IMR-90 (cell line): ENCODE measurements at regions not wholly inside any gene's neighbourhood (a gene's known extent, or its start where the extent isn't known, plus 50 kb on each side); places are given as distances from the start of the nearest gene placed in this dataset.

Experiments
- ATAC-seq: fragments of 200-7000 bp; cut with Tn5 transposase; 2 replicates; pipeline ENCODE4 v1.9.1; 2020; ENCODE audit warnings: low read depth, mild to moderate bottlenecking, moderate library complexity
- BruUV-seq: library from RNA; stranded (reverse); fragments of 400-500 nt; replicated peaks from 2 replicates; lab custom pipeline; 2021; lab: Mats Ljungman, UMichigan
- CTCF ChIA-PET: fragments of 300-600 bp; formaldehyde crosslinking; extraction: SDS; loops from one replicate; lab custom pipeline; 2021; ENCODE audit warnings: antibody characterized with exemption; lab: Yijun Ruan, JAX
- POLR2A ChIA-PET: fragments of 300-600 bp; sonication (Branson Sonifier 250); formaldehyde crosslinking; loops from one replicate; lab custom pipeline; 2022; ENCODE audit warnings: antibody characterized with exemption; ENCODE audit not compliant: unreplicated experiment; lab: Charles Lee
- DNase-seq: peaks from one replicate; pipeline ENCODE4 v3.0.0; 2013
- H2AFZ ChIP-seq: replicated peaks from 2 replicates; pipeline ENCODE3; 2013; ENCODE audit warnings: low read length, mild to moderate bottlenecking; ENCODE audit not compliant: poor library complexity
- H2AK5ac ChIP-seq: 2 replicates; pipeline ENCODE4 v1.6.1; 2013; ENCODE audit warnings: low read depth, low read length, inconsistent platforms
- H2AK9ac ChIP-seq: replicated peaks from 2 replicates; pipeline ENCODE3; 2013; ENCODE audit warnings: mild to moderate bottlenecking, low read depth, low read length, moderate library complexity; ENCODE audit not compliant: poor library complexity
- H2BK120ac ChIP-seq: 2 replicates; pipeline ENCODE4 v1.6.1; 2013; ENCODE audit warnings: low read depth, low read length, inconsistent platforms
- H2BK15ac ChIP-seq: 3 replicates; pipeline ENCODE4 v1.6.1; 2013; ENCODE audit warnings: low read depth, low read length, inconsistent platforms
- H2BK20ac ChIP-seq: 2 replicates; pipeline ENCODE4 v1.6.1; 2013; ENCODE audit warnings: low read depth, mild to moderate bottlenecking, inconsistent platforms, low read length, moderate library complexity
- H2BK5ac ChIP-seq: 2 replicates; pipeline ENCODE4 v1.6.1; 2013; ENCODE audit warnings: mild to moderate bottlenecking, low read depth, low read length, inconsistent platforms; ENCODE audit not compliant: poor library complexity, severe bottlenecking
- H3K14ac ChIP-seq: replicated peaks from 2 replicates; pipeline ENCODE4 v1.6.1; 2013; ENCODE audit warnings: low read depth, low read length, inconsistent platforms
- H3K18ac ChIP-seq: 2 replicates; pipeline ENCODE4 v1.6.1; 2013; ENCODE audit warnings: low read depth, low read length, control low read depth
- H3K23ac ChIP-seq: 2 replicates; pipeline ENCODE4 v1.6.1; 2013; ENCODE audit warnings: low read depth, low read length, inconsistent platforms
- H3K27ac ChIP-seq: 2 replicates; pipeline ENCODE4 v1.5.1; 2013; ENCODE audit warnings: mild to moderate bottlenecking, control low read depth, low read length; ENCODE audit not compliant: insufficient read depth
- H3K27me3 ChIP-seq: 2 replicates; pipeline ENCODE4 v1.6.1; 2013; ENCODE audit warnings: low read length; ENCODE audit not compliant: control insufficient read depth, insufficient read depth
- H3K36me3 ChIP-seq: 2 replicates; pipeline ENCODE4 v1.6.1; 2013; ENCODE audit warnings: low read length, mixed read lengths; ENCODE audit not compliant: control insufficient read depth, insufficient read depth
- H3K4ac ChIP-seq: 2 replicates; pipeline ENCODE4 v1.6.1; 2013; ENCODE audit warnings: low read depth, low read length, inconsistent platforms
- H3K4me1 ChIP-seq: 2 replicates; pipeline ENCODE4 v1.6.1; 2013; ENCODE audit warnings: low read length, mixed read lengths; ENCODE audit not compliant: control insufficient read depth, insufficient read depth
- H3K4me2 ChIP-seq: 2 replicates; pipeline ENCODE4 v1.6.1; 2013; ENCODE audit warnings: low read depth, mild to moderate bottlenecking, control low read depth, low read length, moderate library complexity
- H3K4me3 ChIP-seq: 2 replicates; pipeline ENCODE4 v1.5.1; 2013; ENCODE audit warnings: low read depth, mild to moderate bottlenecking, control low read depth, low read length, moderate library complexity; ENCODE audit not compliant: insufficient read depth
- H3K56ac ChIP-seq: 2 replicates; pipeline ENCODE4 v1.6.1; 2013; ENCODE audit warnings: low read length, inconsistent platforms; ENCODE audit not compliant: insufficient read depth; ENCODE audit errors: extremely low read depth
- H3K79me1 ChIP-seq, 2 experiments: 2 replicates each; pipeline ENCODE4 v1.6.1; 2013; ENCODE audit warnings: low read length in 2 of 2, inconsistent platforms in 1 of 2, low read depth in 1 of 2
- H3K9ac ChIP-seq: 2 replicates; pipeline ENCODE4 v1.6.1; 2013; ENCODE audit warnings: low read depth, low read length, control low read depth
- H3K9me1 ChIP-seq: 2 replicates; pipeline ENCODE4 v1.6.1; 2013; ENCODE audit warnings: low read length, inconsistent platforms; ENCODE audit not compliant: insufficient read depth
- H3K9me3 ChIP-seq: 2 replicates; pipeline ENCODE4 v1.6.1; 2013; ENCODE audit warnings: low read length; ENCODE audit not compliant: control insufficient read depth, insufficient read depth
- H4K20me1 ChIP-seq: 2 replicates; pipeline ENCODE4 v1.6.1; 2013; ENCODE audit warnings: low read length, inconsistent platforms; ENCODE audit not compliant: insufficient read depth
- H4K5ac ChIP-seq: 2 replicates; pipeline ENCODE4 v1.6.1; 2013; ENCODE audit warnings: mild to moderate bottlenecking, low read depth, low read length, control low read depth
- H4K8ac ChIP-seq, 2 experiments: 2 replicates each; pipeline ENCODE4 v1.6.1; 2013; ENCODE audit warnings: low read depth in 2 of 2, low read length in 2 of 2, control low read depth in 1 of 2, inconsistent platforms in 1 of 2
- H4K91ac ChIP-seq: 2 replicates; pipeline ENCODE4 v1.6.1; 2013; ENCODE audit warnings: low read depth, low read length, inconsistent platforms; ENCODE audit not compliant: insufficient read depth
- MAFK ChIP-seq: IDR thresholded peaks from 2 replicates; pipeline ENCODE4 v1.6.1; 2012; ENCODE audit warnings: low read depth, low read length, improper control_type of control experiment
- MAZ ChIP-seq: IDR thresholded peaks from 2 replicates; pipeline ENCODE4 v1.6.1; 2012; ENCODE audit warnings: low read depth, mild to moderate bottlenecking, low read length, improper control_type of control experiment, moderate library complexity, borderline replicate concordance
- NFE2L2 ChIP-seq: fragments of 150-350 bp; IDR thresholded peaks from 2 replicates; pipeline ENCODE4 v1.6.1; 2016; ENCODE audit warnings: low read depth, mild to moderate bottlenecking, low read length
- WGBS, 2 experiments: methylation state at CpG; one replicate each; pipeline versions ENCODE4 v1.1.5 to v1.1.7; 2013; ENCODE audit warnings: missing lambda C conversion rate in 2 of 2; ENCODE audit not compliant: insufficient read length in 1 of 2; ENCODE audit errors: extremely low coverage in 2 of 2; 5-methylcytosine and 5-hydroxymethylcytosine counted together
- dilution Hi-C: fragments of 300-500 bp; cut with HindIII; formaldehyde crosslinking; loops from one replicate; pipeline ENCODE4 v1.14.3; 2018; ENCODE audit warnings: low sequenced_read_pairs; ENCODE audit not compliant: unreplicated experiment
- in situ Hi-C: fragments of 300-500 bp; cut with MboI; formaldehyde crosslinking; loops from 3 replicates; pipeline ENCODE4 v1.14.3; 2019; ENCODE audit warnings: low sequenced_read_pairs, inconsistent platforms, mixed read lengths
- intact Hi-C: fragments of 100-400 bp; cut with micrococcal nuclease; formaldehyde crosslinking; loops from 2 replicates; pipeline ENCODE4 v1.10.0; 2022

GRCh38 chr7:81877890-81878289, 108.0 kb upstream of the HGF start:
- Histone ChIP-seq H3K23ac (no peak overlapping the region), H3K9me3 (no peaks in the 10 kb centered on the region), H3K18ac (no peak overlapping the region), H3K4me3 (no peak overlapping the region), H3K56ac (no peak overlapping the region), H4K91ac (no peak overlapping the region), H3K36me3 (no peaks in the 10 kb centered on the region), H3K79me1 (no peaks in the 10 kb centered on the region), H2BK20ac (no peak overlapping the region), H4K20me1 (no peaks in the 10 kb centered on the region), H4K5ac (no peak overlapping the region), H3K27me3 (no peaks in the 10 kb centered on the region), H3K4me2 (no peak overlapping the region), H2BK15ac (no peak overlapping the region), H2BK120ac (no peak overlapping the region), H3K9ac (no peak overlapping the region), H3K4ac (no peak overlapping the region), H2AK9ac (no peak overlapping the region), H3K27ac (no peak overlapping the region), H4K8ac (no peak overlapping the region), H3K4me1 (no peaks in the 10 kb centered on the region), H2BK5ac (no peak overlapping the region), H2AK5ac (no peak overlapping the region), H2AFZ (no peak overlapping the region), H3K14ac (no peak overlapping the region), H3K9me1 (no peaks in the 10 kb centered on the region)
- ATAC-seq (no peak), DNase-seq (no peak)
- in situ Hi-C loops (no loop called here), dilution Hi-C loops (no loop called here), intact Hi-C loops (no loop called here)
- POLR2A ChIA-PET: no interaction called here
- WGBS, 2 experiments: no CpG with 5 or more reads among the region's 3 CpGs
- no TSS peak for BruUV-seq
- CTCF ChIA-PET: interaction anchor here (1.0 kb wide), 1 partner anchor 10 kb away, joined by 4 read pairs; no protein-coding TSS in a partner anchor
- TF ChIP-seq MAZ (no peak), NFE2L2 (no peak), MAFK (peak; percentile 74)
